ENCODE measurements at regions not wholly inside any gene's neighbourhood (a gene's known extent, or its start where the extent isn't known, plus 50 kb on each side); places are given as distances from the start of the nearest gene placed in this dataset.

- TF ChIP-seq CTCF (IDR thresholded peaks at IDR 0.05; ENCODE audit: insufficient read depth, low read length) (no peak), POLR2AphosphoS5 (IDR thresholded peaks at IDR 0.05; ENCODE audit: low read depth) (no peak), REST (IDR thresholded peaks at IDR 0.05; ENCODE audit: insufficient replicate concordance, low read depth) (no peak), SPI1 (IDR thresholded peaks at IDR 0.05; ENCODE audit: borderline replicate concordance, low read depth) (no peak), GABPA (IDR thresholded peaks at IDR 0.05; ENCODE audit: low read depth) (no peak)
Measured at GRCh38 chr2:215742021-215742420, 271.3 kb downstream of the MREG start.

Data from HL-60 (cell line).